H9 (cell line): ENCODE measurements at regions not wholly inside any gene's neighbourhood (a gene's known extent, or its start where the extent isn't known, plus 50 kb on each side); places are given as distances from the start of the nearest gene placed in this dataset.

ENCODE experiments used
- DNase-seq: peaks from one replicate; pipeline ENCODE4 v3.0.0-alpha.2; 2017
- H2AFZ ChIP-seq: one replicate; pipeline ENCODE4 v1.6.1; 2013; ENCODE audit warnings: mild to moderate bottlenecking, low read length, control low read depth, moderate library complexity
- H2AK5ac ChIP-seq: 2 replicates; pipeline ENCODE4 v1.6.1; 2013; ENCODE audit warnings: low read length, control low read depth, mixed read lengths; ENCODE audit not compliant: insufficient read length
- H2BK120ac ChIP-seq: one replicate; pipeline ENCODE4 v1.6.1; 2013; ENCODE audit warnings: low read depth, mild to moderate bottlenecking, low read length, control low read depth, inconsistent platforms; ENCODE audit not compliant: poor library complexity, severe bottlenecking
- H2BK12ac ChIP-seq: 2 replicates; pipeline ENCODE4 v1.6.1; 2013; ENCODE audit warnings: low read length, control low read depth, mixed read lengths, low read depth; ENCODE audit not compliant: insufficient read length
- H2BK15ac ChIP-seq: 2 replicates; pipeline ENCODE4 v1.6.1; 2013; ENCODE audit warnings: low read depth, low read length, control low read depth
- H2BK20ac ChIP-seq: one replicate; pipeline ENCODE4 v1.6.1; 2013; ENCODE audit warnings: low read depth, mild to moderate bottlenecking, low read length, control low read depth, inconsistent platforms; ENCODE audit not compliant: poor library complexity, severe bottlenecking
- H2BK5ac ChIP-seq: 2 replicates; pipeline ENCODE4 v1.6.1; 2013; ENCODE audit warnings: low read length, control low read depth, mixed read lengths; ENCODE audit not compliant: insufficient read length
- H3K14ac ChIP-seq: 2 replicates; pipeline ENCODE4 v1.6.1; 2013; ENCODE audit warnings: low read length, control low read depth; ENCODE audit not compliant: insufficient read depth
- H3K18ac ChIP-seq: 2 replicates; pipeline ENCODE4 v1.6.1; 2013; ENCODE audit warnings: low read depth, mild to moderate bottlenecking, mixed read lengths, low read length, control low read depth; ENCODE audit not compliant: insufficient read length
- H3K23ac ChIP-seq: 2 replicates; pipeline ENCODE4 v1.6.1; 2013; ENCODE audit warnings: low read length, control low read depth, mixed read lengths, low read depth; ENCODE audit not compliant: insufficient read length
- H3K23me2 ChIP-seq: 2 replicates; pipeline ENCODE4 v1.6.1; 2013; ENCODE audit warnings: low read depth, mild to moderate bottlenecking, mixed read lengths, low read length, control low read depth; ENCODE audit not compliant: insufficient read length, poor library complexity, severe bottlenecking
- H3K27ac ChIP-seq: 2 replicates; pipeline ENCODE4 v1.5.1; 2013; ENCODE audit warnings: low read length, control low read depth, mixed read lengths, low read depth; ENCODE audit not compliant: insufficient read length
- H3K27me3 ChIP-seq: 2 replicates; pipeline ENCODE4 v1.6.1; 2013; ENCODE audit warnings: low read length, control low read depth, inconsistent platforms; ENCODE audit not compliant: insufficient read depth
- H3K4ac ChIP-seq: 2 replicates; pipeline ENCODE4 v1.6.1; 2013; ENCODE audit warnings: low read depth, mild to moderate bottlenecking, control low read depth, inconsistent platforms, low read length, moderate library complexity
- H3K4me1 ChIP-seq: 2 replicates; pipeline ENCODE4 v1.6.1; 2013; ENCODE audit warnings: low read length, control low read depth, inconsistent platforms; ENCODE audit not compliant: insufficient read depth
- H3K4me2 ChIP-seq: 2 replicates; pipeline ENCODE4 v1.6.1; 2013; ENCODE audit warnings: low read length, control low read depth, mixed read lengths; ENCODE audit not compliant: insufficient read length, insufficient read depth
- H3K56ac ChIP-seq: 2 replicates; pipeline ENCODE4 v1.6.1; 2013; ENCODE audit warnings: low read depth, mild to moderate bottlenecking, mixed read lengths, low read length, control low read depth; ENCODE audit not compliant: insufficient read length
- H3K79me1 ChIP-seq: 2 replicates; pipeline ENCODE4 v1.6.1; 2013; ENCODE audit warnings: low read depth, mild to moderate bottlenecking, moderate library complexity, low read length, control low read depth, inconsistent platforms; ENCODE audit not compliant: insufficient read depth, poor library complexity, severe bottlenecking
- H3K79me2 ChIP-seq: 2 replicates; pipeline ENCODE4 v1.6.1; 2013; ENCODE audit warnings: low read length, control low read depth, inconsistent platforms; ENCODE audit not compliant: insufficient read depth
- H3K9ac ChIP-seq: 2 replicates; pipeline ENCODE4 v1.6.1; 2013; ENCODE audit warnings: low read length, control low read depth, mixed read lengths; ENCODE audit not compliant: insufficient read length; ENCODE audit errors: extremely low read depth
- H3K9me3 ChIP-seq: one replicate; pipeline ENCODE4 v1.6.1; 2013; ENCODE audit warnings: low read depth, low read length, inconsistent platforms; ENCODE audit not compliant: control insufficient read depth
- H3T11ph ChIP-seq: one replicate; pipeline ENCODE4 v1.6.1; 2013; ENCODE audit warnings: mild to moderate bottlenecking, low read length, control low read depth, inconsistent platforms
- H4K20me1 ChIP-seq: one replicate; pipeline ENCODE4 v1.6.1; 2013; ENCODE audit not compliant: control insufficient read depth, insufficient read length, insufficient read depth
- H4K5ac ChIP-seq: 2 replicates; pipeline ENCODE4 v1.6.1; 2013; ENCODE audit warnings: low read depth, mild to moderate bottlenecking, mixed read lengths, low read length, control low read depth; ENCODE audit not compliant: insufficient read length
- H4K8ac ChIP-seq: replicated peaks from 2 replicates; pipeline ENCODE4 v1.6.1; 2013; ENCODE audit warnings: low read length, control low read depth, mixed read lengths, low read depth; ENCODE audit not compliant: insufficient read length
- H4K91ac ChIP-seq: 2 replicates; pipeline ENCODE4 v1.6.1; 2013; ENCODE audit warnings: low read depth, mild to moderate bottlenecking, moderate library complexity, mixed read lengths, low read length, control low read depth; ENCODE audit not compliant: insufficient read length
- H3K27ac Mint-ChIP-seq, 3 experiments: 2 replicates in 2 of 3; 3 replicates in 1 of 3; pipeline ENCODE4 v1.8.0; 2020 to 2021; ENCODE audit warnings: mixed read lengths in 3 of 3, mild to moderate bottlenecking in 1 of 3, moderate library complexity in 1 of 3
- H3K27me3 Mint-ChIP-seq: 2 replicates; pipeline ENCODE4 v1.8.0; 2021; ENCODE audit warnings: low read depth, mild to moderate bottlenecking, moderate library complexity, mixed read lengths
- H3K36me3 Mint-ChIP-seq, 3 experiments: 2 replicates in 2 of 3; 3 replicates in 1 of 3; pipeline ENCODE4 v1.8.0; 2020 to 2021; ENCODE audit warnings: low read depth in 3 of 3, mixed read lengths in 3 of 3; ENCODE audit not compliant: insufficient read depth in 1 of 3
- H3K4me1 Mint-ChIP-seq, 2 experiments: 2 replicates each; pipeline ENCODE4 v1.8.0; 2020; ENCODE audit warnings: mixed read lengths in 2 of 2
- H3K4me3 Mint-ChIP-seq, 2 experiments: 2 replicates in 1 of 2; 3 replicates in 1 of 2; pipeline ENCODE4 v1.8.0; 2020 to 2021; ENCODE audit warnings: mild to moderate bottlenecking in 2 of 2, mixed read lengths in 2 of 2, moderate library complexity in 1 of 2
- H3K9me3 Mint-ChIP-seq, 2 experiments: 2 replicates in 1 of 2; 3 replicates in 1 of 2; pipeline ENCODE4 v1.8.0; 2020; ENCODE audit warnings: mild to moderate bottlenecking in 2 of 2, mixed read lengths in 2 of 2, moderate library complexity in 1 of 2
- WGBS: extraction: QIAGEN DNeasy Blood & Tissue Kit; methylation state at CpG from one replicate; pipeline ENCODE4 v1.1.7; 2013; ENCODE audit warnings: missing lambda C conversion rate, low lambda C conversion rate, mixed read lengths; ENCODE audit not compliant: insufficient read length; ENCODE audit errors: extremely low coverage; 5-methylcytosine and 5-hydroxymethylcytosine counted together
- TF ChIP-seq, protein P1 (sequence below): fragments of 200-600 bp; sonication (generic); conservative IDR thresholded peaks from 3 replicates; pipeline ENCODE4 v1.8.0; 2021; ENCODE audit warnings: antibody characterized with exemption, mild to moderate bottlenecking

DNA sequence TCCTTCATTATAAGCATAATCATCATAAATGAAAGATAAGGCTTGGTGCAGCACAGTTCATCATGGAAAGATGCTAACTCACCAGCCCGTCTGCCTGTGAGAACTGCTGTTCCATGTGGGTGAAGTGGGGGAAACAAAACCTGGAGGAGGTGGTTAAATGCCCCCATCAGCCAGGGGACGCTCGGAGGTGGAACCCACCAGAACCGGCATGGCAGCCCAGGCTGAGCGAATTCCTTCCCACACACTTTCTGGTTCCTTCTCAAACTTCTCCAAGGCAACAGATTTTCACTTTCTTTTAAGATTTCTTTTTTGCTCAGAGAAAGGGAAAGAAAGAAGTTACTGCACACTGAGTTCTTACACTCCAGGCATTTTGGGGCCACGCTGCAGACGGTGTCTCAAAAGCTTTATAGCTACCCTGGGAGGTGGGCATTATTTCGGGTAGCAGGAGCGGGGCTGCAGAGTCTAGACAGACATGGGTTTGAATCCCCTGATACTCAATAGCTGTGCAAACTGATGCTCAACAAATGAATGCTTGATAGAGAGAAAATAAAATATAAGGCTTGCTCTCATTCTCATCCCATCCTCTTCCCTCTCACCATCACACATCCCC lies 190.7 kb downstream of the BCL11B start:
- no peaks in the 10 kb centered on the region for H3K4me1 ChIP-seq
- WGBS, result no CpG with 5 or more reads among the region's 9 CpGs

More for the DNA sequence above, 190.7 kb downstream of the BCL11B start:
- Mint-ChIP-seq H3K9me3 (peaks cover 0 to 18% of the 10 kb centered on the region in 2 experiments), H3K4me3 (no peak overlapping the region), H3K27me3 (no peaks in the 10 kb centered on the region), H3K4me1 (no peaks in the 10 kb centered on the region), H3K27ac (no peak overlapping the region), H3K36me3 (no peaks in the 10 kb centered on the region)
- no peak overlapping the region for H3K56ac ChIP-seq
- no peaks in the 10 kb centered on the region for H3K79me1 ChIP-seq
- H3K23me2 ChIP-seq, result no peaks in the 10 kb centered on the region
- H3K9me3 ChIP-seq, result no peaks in the 10 kb centered on the region
- no peak overlapping the region for H2AFZ ChIP-seq
- H3K18ac ChIP-seq, result no peak overlapping the region
- no peak overlapping the region for H3K27ac ChIP-seq
- H4K20me1 ChIP-seq, result no peaks in the 10 kb centered on the region
- no peaks in the 10 kb centered on the region for H3K27me3 ChIP-seq
- H3K23ac ChIP-seq, result no peak overlapping the region
- H4K91ac ChIP-seq, result no peak overlapping the region
- no peaks in the 10 kb centered on the region for H3K79me2 ChIP-seq
- H3K9ac ChIP-seq, result no peak overlapping the region
- no peak overlapping the region for H2AK5ac ChIP-seq
- no peak overlapping the region for H3K14ac ChIP-seq
- H2BK15ac ChIP-seq, result no peak overlapping the region
- H4K5ac ChIP-seq, result no peak overlapping the region
- no peak overlapping the region for H3K4me2 ChIP-seq
- H3T11ph ChIP-seq, result no peak overlapping the region
- peak; percentile 6 for DNase-seq
- H2BK12ac ChIP-seq, result no peak overlapping the region
- TF ChIP-seq, protein P1, sequence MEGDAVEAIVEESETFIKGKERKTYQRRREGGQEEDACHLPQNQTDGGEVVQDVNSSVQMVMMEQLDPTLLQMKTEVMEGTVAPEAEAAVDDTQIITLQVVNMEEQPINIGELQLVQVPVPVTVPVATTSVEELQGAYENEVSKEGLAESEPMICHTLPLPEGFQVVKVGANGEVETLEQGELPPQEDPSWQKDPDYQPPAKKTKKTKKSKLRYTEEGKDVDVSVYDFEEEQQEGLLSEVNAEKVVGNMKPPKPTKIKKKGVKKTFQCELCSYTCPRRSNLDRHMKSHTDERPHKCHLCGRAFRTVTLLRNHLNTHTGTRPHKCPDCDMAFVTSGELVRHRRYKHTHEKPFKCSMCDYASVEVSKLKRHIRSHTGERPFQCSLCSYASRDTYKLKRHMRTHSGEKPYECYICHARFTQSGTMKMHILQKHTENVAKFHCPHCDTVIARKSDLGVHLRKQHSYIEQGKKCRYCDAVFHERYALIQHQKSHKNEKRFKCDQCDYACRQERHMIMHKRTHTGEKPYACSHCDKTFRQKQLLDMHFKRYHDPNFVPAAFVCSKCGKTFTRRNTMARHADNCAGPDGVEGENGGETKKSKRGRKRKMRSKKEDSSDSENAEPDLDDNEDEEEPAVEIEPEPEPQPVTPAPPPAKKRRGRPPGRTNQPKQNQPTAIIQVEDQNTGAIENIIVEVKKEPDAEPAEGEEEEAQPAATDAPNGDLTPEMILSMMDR, result no peak
- no peak overlapping the region for H3K4ac ChIP-seq
- no peak overlapping the region for H2BK20ac ChIP-seq
- no peak overlapping the region for H2BK5ac ChIP-seq
- H4K8ac ChIP-seq, result no peak overlapping the region
- H2BK120ac ChIP-seq, result no peak overlapping the region
